ENCODE measurements at regions not wholly inside any gene's neighbourhood (a gene's known extent, or its start where the extent isn't known, plus 50 kb on each side); places are given as distances from the start of the nearest gene placed in this dataset.
A peak's percentile ranks its signal among the peaks of the same experiment; 100 is the strongest.

- Histone ChIP-seq H3K4me2 (ENCODE audit: low read length) (no peak overlapping the region), H3K9ac (ENCODE audit: low read length) (no peak overlapping the region), H3K36me3 (replicated peaks; ENCODE audit: low read depth, low read length) (no peaks in the 10 kb centered on the region), H3K79me2 (ENCODE audit: low read length) (no peaks in the 10 kb centered on the region), H3K4me1 (ENCODE audit: low read length) (no peaks in the 10 kb centered on the region), H3K27me3 (ENCODE audit: low read depth, low read length) (no peaks in the 10 kb centered on the region), H3K9me3 (ENCODE audit: insufficient read depth, low read length) (no peaks in the 10 kb centered on the region), H4K20me1 (ENCODE audit: insufficient read depth, low read length) (no peaks in the 10 kb centered on the region), H2AFZ (ENCODE audit: low read depth, low read length) (no peak overlapping the region), H3K4me3 (ENCODE audit: low read length) (no peak overlapping the region), H3K27ac (ENCODE audit: low read length) (no peak overlapping the region)
- TF ChIP-seq EZH2phosphoT487 (IDR thresholded peaks at IDR 0.05; ENCODE audit: low read depth) (no peak), CTCF (IDR thresholded peaks at IDR 0.05; ENCODE audit: low read depth, low read length) (peak; percentile 74)
Measured at GRCh38 chr1:239951511-239952140, 140.1 kb upstream of the FMN2 start.

GRCh38 chr1:239952348-239953308, 139.1 kb upstream of the FMN2 start:
- Histone ChIP-seq H4K20me1 (ENCODE audit: insufficient read depth, low read length) (no peaks in the 10 kb centered on the region), H3K27ac (ENCODE audit: low read length) (no peak overlapping the region), H2AFZ (ENCODE audit: low read depth, low read length) (peak overlapping the region; percentile 23; the same call in 1 of the 2 replicates), H3K36me3 (replicated peaks; ENCODE audit: low read depth, low read length) (no peaks in the 10 kb centered on the region), H3K27me3 (ENCODE audit: low read depth, low read length) (no peaks in the 10 kb centered on the region), H3K4me1 (ENCODE audit: low read length) (no peaks in the 10 kb centered on the region), H3K79me2 (ENCODE audit: low read length) (no peaks in the 10 kb centered on the region), H3K9ac (ENCODE audit: low read length) (no peak overlapping the region), H3K4me3 (ENCODE audit: low read length) (no peak overlapping the region), H3K9me3 (ENCODE audit: insufficient read depth, low read length) (no peaks in the 10 kb centered on the region), H3K4me2 (ENCODE audit: low read length) (peak overlapping the region; percentile 13)
- TF ChIP-seq EZH2phosphoT487 (IDR thresholded peaks at IDR 0.05; ENCODE audit: low read depth) (no peak), CTCF (IDR thresholded peaks at IDR 0.05; ENCODE audit: low read depth, low read length) (peak; percentile 50)

DNA sequence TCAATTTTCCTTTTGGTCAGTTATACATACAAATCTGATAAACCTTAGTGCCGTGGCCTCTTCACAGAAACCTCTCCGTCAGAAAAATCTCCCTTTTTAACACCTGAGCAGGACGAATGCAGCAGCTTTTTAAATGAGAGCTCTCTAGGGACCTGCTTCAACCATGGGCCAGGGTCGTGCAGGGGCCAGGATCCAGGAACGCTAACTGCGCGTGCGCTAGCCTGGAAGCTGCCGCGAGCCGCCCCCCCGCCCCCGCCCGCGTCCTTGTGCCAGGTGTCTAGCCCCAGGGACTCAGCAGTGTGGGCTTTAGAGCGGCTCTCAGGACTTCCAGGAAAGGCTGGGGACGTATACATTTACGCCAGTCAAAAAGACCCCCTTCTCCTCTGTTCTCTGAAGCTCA, 136.8 kb upstream of the FMN2 start:
- Histone ChIP-seq H3K27me3 (ENCODE audit: low read depth, low read length) (no peaks in the 10 kb centered on the region), H3K4me1 (ENCODE audit: low read length) (no peaks in the 10 kb centered on the region), H3K9me3 (ENCODE audit: insufficient read depth, low read length) (no peaks in the 10 kb centered on the region), H3K9ac (ENCODE audit: low read length) (no peak overlapping the region), H3K79me2 (ENCODE audit: low read length) (no peaks in the 10 kb centered on the region), H3K4me2 (ENCODE audit: low read length) (no peak overlapping the region), H2AFZ (ENCODE audit: low read depth, low read length) (no peak overlapping the region), H3K4me3 (ENCODE audit: low read length) (no peak overlapping the region), H4K20me1 (ENCODE audit: insufficient read depth, low read length) (no peaks in the 10 kb centered on the region), H3K36me3 (replicated peaks; ENCODE audit: low read depth, low read length) (no peaks in the 10 kb centered on the region), H3K27ac (ENCODE audit: low read length) (no peak overlapping the region)
- no peak for TF ChIP-seq EZH2phosphoT487 (IDR thresholded peaks at IDR 0.05; ENCODE audit: low read depth)
- TF ChIP-seq CTCF (IDR thresholded peaks at IDR 0.05; ENCODE audit: low read depth, low read length): no peak

GRCh38 chr1:239955431-239955830, 136.3 kb upstream of the FMN2 start:
- H3K9me3 ChIP-seq (ENCODE audit: insufficient read depth, low read length): no peaks in the 10 kb centered on the region
- no peak overlapping the region for H3K27ac ChIP-seq (ENCODE audit: low read length)
- H3K27me3 ChIP-seq (ENCODE audit: low read depth, low read length): 0 out of 2 replicates have a peak, but pooled peaks cover 4% of the 10 kb centered on the region
- no peaks in the 10 kb centered on the region for H4K20me1 ChIP-seq (ENCODE audit: insufficient read depth, low read length)
- H2AFZ ChIP-seq (ENCODE audit: low read depth, low read length): no peak overlapping the region
- H3K79me2 ChIP-seq (ENCODE audit: low read length): no peaks in the 10 kb centered on the region
- TF ChIP-seq EZH2phosphoT487 (IDR thresholded peaks at IDR 0.05; ENCODE audit: low read depth) (no peak), CTCF (IDR thresholded peaks at IDR 0.05; ENCODE audit: low read depth, low read length) (no peak)
- H3K4me3 ChIP-seq (ENCODE audit: low read length): no peak overlapping the region
- H3K9ac ChIP-seq (ENCODE audit: low read length): no peak overlapping the region
- no peaks in the 10 kb centered on the region for H3K4me1 ChIP-seq (ENCODE audit: low read length)
- H3K4me2 ChIP-seq (ENCODE audit: low read length): no peak overlapping the region
- H3K36me3 ChIP-seq (replicated peaks; ENCODE audit: low read depth, low read length): no peaks in the 10 kb centered on the region
